Fibroblast of skin of right quadriceps (primary cell): ENCODE measurements at regions not wholly inside any gene's neighbourhood (a gene's known extent, or its start where the extent isn't known, plus 50 kb on each side); places are given as distances from the start of the nearest gene placed in this dataset.

Experiments used
- DNase-seq: peaks from one replicate; pipeline ENCODE4 v3.0.0-alpha.2; 2013

DNA sequence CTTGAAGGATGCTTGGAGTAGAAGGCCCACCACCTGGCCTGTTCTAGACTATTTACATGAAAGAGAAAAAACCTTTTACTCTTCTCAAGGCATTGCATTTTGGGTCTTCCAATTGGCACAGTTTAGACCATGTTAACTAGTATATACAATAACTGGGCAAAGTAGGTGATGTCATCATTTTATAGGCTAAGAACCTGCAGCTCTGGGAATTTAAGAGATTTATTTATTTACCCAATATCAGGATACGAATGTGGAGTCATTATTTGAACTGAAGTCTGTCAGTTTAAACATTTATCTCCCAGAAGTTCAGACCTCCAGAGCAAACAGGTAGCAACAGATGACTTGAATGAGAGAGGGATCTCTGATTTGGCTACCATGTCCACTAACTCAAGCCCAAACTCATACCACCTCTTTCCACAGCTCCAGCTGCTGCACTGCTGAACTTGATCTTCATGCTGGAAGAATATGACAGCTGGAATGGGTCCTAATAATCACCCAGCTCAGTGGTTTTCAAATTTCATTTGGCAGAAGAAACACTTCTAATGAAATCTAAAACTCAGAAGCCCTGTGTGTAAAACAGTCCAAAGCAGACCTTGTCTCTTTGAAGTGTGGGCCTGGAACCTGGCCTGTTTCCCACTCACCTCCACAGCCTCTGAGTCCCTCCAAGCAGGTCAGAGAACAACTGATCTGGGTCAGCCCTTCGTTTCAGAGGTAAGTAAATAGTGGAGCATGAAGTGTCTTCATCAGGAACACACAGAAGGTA, 179.2 kb downstream of the EMP1 start:
- DNase-seq, result no peak

DNA sequence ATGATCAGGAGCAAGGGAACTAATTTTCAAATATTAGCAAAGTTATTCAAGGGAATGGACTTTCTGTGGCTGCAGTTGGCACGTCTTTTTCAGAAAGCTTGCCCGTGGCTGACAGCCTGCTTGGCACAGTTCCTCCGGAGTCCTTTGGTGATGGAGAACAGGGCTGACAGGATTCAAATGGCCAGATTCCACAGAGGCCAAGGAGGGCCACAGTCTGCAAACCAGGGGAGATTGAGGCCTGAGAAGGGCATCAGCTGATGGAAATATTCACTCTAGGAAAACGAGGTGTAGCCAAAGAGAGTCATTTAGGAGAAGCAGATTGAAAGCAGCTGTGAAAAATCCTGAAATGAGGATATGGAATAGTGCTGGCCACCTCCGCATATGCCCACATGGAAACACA, 178.3 kb downstream of the EMP1 start:
- no peak for DNase-seq

DNA sequence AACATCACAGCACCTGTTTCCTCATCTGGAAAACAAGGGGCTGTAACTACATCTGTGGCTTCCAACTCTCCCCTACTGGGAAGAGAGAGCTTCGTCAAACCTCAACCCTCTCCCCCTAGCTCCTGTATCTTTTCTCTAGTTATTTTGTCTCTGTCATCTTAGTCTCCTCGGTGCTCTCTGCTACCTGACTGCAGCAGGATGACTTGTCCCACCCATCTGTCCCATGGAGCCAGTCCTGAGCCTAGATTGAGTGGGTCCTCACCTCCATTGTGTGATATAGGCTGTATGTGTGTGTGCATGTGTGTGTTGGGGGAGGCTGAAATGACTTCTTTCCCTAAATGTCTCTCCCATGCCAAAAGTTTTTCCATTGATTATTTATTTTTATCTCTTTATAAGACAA, 177.3 kb downstream of the EMP1 start:
- DNase-seq, result no peak

DNA sequence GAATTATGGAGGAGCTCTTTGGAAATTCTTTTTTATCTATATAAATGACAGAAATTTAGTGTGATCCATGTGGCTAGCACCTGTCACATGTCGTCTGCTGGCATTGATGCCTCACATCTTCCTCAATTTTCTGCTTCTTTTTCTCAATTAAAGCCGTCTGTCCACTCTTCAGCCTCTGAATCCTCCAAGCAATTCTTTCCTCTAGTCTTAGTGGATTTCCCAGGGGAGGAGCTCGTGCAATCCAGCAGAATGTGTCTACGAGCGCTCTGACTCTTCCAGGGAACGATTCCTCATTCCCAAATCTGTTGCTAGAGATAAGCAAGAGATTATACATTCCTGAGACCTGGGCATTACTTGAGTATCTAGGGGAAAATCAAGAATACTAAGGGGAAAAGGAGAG, 176.6 kb downstream of the EMP1 start:
- no peak for DNase-seq

DNA sequence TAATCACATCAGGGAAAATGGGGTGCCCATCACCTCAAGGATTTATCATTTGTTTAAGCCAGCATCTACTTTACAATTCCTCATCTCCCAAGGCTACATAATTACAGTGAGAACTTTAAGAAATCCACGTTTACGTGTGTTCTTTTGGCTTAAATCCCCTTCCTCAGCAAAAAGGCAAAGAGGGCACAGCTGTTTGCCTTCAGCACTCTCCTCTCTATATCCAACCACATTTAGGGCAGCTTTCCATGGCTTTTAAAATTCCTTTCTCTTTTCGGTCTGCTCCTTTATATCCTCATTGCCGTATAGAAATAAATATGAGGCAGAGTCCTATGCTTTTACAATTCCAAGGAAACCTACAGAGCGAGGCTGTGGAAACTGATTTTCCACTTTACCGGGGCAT, 175.9 kb downstream of the EMP1 start:
- DNase-seq, result no peak

DNA sequence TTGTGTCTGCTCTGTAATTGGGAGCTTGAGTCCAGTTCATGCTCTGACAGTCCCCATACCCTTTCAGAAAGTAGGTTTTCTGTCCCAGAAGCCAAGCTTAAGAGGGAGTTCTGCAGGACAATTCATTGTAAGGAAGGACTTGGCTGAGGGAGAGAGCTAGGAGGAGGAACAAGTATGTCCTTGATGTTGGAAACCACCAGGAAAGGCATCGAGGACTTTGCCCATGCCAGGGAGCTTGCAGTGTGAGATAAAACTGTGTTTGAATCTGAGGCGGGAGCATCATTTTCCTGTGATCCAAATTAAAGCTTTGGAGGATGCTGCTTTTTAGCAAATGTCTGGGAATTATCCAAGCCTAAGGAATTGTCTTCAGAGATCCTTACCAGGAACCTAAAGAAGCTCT, 175.3 kb downstream of the EMP1 start:
- DNase-seq, result no peak

DNA sequence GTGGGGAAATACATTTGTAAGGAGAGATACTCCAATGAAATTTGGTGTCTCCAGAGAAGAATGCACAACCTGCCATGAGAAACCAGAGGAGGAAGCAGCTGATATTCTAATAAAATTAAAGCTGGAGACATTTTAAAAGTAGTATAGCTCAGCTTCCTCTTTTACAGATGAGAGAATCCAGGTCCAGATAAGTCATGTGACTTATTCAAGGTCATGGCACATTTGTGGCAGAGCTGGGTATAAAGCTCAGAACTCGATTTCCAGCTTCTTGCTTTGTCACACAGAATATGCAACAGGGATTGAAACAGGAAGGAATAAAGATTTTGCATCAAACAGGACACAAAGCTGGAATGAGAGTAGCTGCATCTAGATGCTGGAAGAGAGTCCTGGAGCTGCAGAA, 174.8 kb downstream of the EMP1 start:
- no peak for DNase-seq

DNA sequence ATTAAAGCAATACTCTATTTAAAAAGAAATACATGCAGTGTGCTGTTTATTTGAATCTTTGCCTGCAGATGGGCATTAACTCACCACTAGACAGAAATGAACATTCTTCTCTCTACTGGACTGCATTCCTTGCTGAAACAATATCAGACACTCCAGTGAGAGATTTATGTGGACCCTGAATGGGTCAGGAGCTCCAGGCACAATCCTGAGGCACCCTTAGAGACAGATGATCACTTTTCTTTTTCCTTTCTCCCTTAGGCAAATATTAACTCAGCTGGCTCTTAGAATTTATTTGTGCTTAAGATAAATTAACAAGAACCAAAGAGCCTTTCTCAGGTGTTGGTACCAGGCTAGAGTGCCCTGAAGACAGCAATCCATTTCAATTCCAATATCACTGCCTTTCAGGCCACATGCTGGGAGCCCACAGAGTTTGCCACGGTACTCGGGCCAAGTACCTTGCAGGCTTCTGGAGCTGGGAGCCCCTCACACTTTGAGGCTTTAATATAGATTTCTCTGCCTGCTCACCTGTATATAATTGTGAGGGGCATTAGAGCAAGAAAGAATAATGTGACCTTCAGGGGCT, 173.0 kb downstream of the EMP1 start:
- DNase-seq, result no peak

DNA sequence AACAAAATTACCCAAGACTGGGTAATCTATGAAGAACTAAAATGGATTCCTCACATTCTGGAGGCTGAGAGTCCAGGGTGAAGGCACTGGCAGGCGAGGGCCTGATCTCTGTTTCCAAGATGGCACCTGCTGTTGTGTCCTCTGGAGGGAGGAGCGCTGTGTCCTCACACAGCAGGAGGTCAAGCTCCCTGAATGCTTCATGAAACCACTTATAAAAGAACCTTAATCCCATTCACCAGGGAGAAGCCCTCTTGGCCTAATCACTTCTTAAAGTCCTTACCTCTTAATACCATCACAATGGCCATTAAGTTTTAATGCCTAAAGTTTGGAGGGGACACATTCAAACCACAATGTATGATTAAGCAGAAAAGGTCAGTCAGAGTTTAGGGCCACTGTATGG, 172.4 kb downstream of the EMP1 start:
- no peak for DNase-seq

DNA sequence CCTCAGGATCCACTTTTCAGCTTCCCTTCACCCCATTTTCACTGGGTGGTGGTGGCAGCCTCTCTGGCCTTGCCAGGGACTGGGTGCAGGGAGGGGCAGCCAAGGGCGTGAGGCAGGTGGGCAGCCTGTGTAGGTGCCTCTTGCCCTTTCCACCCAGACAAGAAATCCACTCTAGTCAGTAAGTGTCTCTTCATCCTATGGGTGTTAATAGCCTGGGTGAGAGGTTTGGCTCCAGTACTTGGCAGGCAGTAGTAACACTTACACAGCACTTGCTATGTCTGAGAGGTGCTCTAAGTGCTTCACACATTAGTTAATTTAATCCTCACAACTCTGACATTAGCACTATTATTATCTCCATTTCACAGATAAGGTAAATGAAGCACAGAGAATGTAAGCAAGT, 171.9 kb downstream of the EMP1 start:
- DNase-seq, result no peak

DNA sequence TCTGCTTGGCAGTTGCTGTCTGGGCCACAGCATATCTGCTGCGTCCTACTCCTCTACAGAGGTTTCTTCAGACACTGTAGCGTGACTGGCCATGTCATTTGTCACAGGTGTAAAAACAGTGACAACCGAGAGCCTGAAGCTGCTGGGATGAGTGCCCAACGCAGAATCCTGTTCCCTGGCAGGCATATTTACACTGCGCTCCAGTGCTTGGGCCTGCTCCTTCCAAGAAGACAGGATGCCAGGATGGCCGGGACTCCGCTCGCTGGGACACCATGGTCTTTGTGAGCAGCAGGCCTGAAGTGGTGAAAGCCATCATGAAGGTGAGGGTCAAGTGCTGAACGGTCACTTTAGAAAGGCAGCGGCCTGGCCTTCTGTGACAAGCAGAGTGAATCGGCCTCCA, 171.4 kb downstream of the EMP1 start:
- DNase-seq, result no peak

DNA sequence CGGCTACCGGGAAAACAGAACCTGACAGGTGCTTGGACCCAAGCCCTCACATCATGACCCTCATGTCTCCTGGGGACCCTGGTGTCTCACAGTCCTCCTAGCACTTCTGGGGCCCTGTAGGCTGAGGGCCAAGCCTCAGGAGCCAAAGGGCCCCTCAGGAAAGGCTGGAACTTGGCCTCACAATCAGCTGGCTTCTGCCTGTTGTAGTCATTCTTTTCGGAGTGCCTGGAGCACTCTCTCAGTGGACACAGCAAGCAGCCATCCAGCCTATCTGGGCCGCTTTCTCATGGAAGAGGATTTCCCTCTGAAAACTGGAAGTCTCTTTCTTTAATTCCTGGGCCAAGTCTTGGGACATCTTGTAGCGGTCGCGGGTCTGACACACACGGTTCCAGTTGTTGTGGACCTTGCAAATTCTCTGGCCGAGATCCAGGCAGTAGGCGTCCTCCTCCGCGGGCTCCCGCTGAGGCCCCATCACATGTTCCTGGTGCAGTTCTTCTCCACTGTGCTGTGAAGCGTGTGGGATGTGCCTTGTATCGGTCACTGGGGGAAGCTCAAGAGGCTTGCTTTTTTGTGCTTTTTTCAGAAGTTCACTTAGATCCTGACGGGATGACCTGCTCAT, 169.3 kb downstream of the EMP1 start:
- no peak for DNase-seq

DNA sequence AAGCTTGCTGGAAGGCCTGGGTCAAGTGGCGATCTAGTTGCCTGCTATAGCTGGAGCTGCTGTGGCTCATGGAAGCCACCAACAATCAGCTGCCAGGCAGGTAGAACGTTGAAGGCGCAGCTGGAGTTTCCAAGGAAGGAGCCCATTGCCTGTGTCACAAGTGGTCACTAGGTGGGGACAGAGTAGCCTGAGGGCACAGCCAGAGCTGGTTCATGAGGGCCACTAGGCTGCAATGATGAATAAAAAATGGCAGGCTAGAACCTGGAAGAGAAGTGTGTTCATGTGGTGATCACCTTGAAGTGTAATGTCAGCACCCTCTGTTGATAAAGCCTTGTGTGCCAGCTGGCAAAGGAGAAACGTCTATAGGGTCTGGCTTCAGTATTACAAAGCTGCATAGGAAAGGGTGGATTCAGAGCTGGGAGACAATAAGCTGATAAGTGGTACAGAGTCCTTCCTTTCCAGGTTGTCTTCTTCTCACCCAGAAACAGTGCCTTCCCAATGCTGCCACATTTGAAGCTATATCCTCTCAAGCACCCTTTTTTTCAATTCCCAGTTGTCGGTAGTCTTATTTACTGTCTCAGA, 165.8 kb downstream of the EMP1 start:
- peak; percentile 53 for DNase-seq

DNA sequence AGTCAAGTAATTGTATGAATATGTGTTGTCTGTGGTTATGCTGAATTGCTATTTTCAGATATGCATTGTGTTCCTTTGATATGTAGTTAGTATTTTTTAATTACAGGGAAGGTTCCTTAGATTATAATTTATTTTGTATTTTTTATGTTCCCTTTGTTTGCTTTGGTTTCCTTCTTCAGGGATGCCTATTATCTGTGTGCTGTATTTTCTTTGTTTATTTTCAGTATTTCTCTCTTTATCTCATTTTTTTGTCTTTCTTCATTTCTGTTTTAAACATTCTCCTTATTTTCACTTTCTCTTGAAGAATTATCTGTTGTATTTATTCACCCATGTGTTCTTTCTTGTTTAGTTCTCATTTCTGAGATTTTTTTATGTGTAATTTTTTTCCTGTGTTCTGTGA, 163.1 kb downstream of the EMP1 start:
- DNase-seq, result no peak

DNA sequence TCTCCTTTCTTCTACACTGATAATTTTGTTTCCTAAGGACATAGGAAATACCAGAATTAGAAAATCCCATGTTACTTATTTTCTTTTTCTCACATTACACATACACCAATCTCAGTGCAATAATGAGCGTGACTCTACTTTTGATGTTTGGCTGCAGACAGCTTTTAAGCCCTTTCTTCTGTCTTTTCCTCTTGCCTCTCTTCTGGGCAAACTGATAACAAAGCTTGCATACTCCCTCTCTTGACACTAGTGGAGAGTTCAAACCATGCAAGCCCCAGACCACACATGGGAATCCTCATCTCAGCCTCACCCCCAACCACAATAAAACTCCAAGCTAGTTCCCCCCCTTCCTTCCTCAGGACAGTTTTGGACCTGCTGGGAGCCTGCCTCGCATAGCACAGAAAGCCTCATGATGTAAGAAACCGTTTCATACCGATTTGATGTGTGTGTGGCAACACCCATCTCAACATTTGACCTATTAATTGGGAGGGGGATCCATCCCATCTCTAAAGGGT, 161.9 kb downstream of the EMP1 start:
- no peak for DNase-seq

DNA sequence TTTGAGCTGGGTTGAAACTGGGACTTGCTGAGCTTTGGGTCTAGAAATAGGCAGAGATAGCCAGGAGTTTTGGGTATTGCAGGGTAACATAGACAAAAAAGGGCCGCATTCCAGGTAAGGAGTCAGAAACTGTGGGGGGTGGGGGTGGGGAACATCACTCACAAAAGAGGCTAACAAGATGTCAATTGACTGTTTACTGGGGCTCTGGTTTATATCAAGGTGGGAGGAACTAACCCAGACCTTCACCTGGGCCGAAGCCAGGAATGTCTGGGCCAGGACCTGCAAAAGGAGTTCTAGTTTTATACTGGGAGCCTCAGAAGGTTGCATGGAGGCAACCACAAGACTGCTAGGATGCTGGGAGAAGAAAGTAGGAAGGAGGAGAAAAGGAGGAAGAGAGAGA, 154.4 kb downstream of the EMP1 start:
- no peak for DNase-seq

DNA sequence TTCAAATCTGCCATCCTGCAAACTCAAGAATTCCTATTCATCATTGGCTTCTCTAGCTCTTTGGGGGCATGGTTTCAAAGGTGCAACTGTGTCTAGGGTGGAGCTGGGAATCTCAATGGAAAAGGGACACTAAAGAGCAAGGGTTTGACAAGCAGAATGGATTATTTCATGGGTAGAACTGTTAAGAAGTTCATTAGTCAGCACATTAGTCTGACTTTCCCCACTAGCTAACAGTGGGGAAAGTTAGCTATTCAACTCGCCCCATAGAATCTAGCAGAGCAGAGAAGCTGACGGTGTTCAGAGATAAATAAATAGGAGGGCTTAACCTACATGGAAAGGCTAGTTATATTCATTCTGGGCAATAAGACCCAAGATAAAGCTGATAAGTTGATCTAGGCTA, 153.9 kb downstream of the EMP1 start:
- DNase-seq, result no peak

DNA sequence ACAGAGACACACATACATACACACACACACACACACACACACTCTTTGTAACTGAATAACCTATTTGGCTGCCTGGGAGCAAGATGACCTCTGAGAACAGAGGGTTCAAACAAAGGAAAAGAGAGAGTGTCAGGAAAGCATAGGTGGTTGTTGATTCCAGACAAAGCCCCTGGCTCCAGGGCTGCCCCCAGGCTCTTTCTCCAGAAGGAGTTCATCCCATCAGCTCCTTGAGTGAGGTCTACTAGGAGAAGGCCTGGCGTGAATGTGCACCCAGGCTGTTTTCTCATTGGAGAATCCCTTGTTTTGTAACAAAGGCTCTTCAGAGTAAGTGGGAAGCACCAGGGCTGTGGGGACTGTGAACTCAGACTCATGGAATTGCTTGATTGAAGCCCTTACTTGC, 151.9 kb downstream of the EMP1 start:
- DNase-seq, result no peak

DNA sequence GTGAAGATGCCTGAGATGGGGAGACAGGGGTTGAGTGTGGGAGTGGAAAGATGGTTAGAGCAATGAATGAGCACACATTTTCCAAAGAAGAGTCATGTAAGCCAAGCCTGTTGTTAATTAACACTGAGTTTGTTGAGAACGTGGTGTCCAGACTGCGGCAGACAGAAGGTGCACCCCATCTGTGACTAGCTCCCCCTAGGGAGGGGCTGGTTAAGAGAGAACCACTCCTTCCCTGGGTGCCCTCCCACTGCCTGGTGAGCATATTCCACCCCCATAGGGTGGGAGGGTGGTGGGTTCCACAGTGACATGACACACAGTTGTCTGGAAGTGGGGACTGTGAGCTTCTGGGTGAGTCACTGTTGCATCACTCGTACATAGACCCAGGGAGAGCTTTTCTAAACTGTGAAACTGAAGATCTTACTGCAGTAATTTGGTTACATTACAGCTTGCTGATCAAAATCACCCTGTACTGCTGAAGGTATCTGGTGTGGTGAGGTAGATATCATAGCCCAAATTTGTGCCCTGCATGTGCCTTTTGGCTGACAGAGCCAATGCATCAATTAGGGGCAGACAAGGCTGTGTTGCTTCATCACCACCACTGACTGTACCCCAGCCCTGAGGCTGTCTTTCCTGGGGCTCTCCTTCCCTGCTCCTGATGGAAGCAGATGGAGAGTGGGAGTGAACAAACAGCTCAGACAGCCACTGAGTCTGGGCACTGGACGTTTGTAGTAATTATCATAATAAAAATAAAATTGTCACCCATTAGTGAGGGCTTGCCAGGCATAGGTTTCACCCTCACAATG, 150.9 kb downstream of the EMP1 start:
- DNase-seq, result peak; percentile 97

DNA sequence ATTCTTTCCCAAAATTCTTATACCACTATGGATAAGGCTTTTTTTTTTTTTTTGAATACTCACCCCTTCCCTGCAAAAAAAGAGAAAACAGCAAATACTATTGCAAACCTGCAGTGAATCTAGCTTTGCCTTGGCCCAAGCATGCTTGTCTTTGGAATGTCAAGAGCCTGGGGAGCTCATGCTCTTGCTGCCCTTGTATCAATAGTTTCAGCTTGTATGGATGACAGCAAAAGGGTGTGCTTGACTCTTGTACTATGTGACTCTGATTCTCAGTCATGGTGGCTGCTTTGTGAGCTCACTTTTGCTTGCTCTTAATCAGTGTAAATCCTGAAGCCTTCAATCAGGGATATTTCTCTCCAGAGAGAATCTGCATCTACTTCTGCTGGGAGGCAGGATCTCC, 149.2 kb downstream of the EMP1 start:
- DNase-seq, result no peak

DNA sequence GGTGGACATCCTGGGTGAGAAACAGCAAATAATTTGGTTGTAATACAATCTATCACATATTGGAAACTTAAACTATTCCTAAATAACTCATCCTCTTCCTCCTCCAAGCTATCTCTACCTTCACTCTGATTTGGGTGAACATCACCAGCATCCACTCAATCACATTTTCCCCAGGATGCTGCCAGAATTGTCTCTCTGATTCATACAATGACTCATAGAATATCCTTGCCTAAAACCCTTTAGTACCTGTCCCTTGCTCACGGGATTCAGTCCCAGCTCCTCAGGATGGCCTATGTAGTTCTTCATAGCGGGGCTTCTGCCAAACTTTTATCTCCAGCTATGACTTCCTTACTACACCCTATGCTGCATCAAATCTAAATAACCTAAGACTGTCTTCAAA, 146.8 kb downstream of the EMP1 start:
- DNase-seq, result peak; percentile 28

DNA sequence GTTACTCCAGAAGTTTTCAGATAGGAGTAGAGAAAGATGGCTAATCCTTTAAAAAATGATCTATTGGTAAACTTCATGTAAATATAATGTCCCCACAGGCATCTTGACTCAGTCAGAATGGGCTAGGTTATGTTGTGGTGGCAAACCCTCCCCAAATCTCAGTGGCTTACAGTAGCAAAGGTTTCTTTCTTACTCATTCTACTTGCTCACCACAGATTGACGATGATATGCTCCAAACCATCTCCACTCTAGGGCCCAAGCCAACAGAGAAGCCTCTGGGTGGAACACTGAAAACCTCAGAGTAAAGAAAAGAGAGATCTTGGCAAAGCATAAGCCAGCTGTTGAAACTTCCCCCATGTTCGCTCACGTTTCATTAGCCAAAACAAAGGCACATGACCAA, 146.4 kb downstream of the EMP1 start:
- DNase-seq, result peak; percentile 48

DNA sequence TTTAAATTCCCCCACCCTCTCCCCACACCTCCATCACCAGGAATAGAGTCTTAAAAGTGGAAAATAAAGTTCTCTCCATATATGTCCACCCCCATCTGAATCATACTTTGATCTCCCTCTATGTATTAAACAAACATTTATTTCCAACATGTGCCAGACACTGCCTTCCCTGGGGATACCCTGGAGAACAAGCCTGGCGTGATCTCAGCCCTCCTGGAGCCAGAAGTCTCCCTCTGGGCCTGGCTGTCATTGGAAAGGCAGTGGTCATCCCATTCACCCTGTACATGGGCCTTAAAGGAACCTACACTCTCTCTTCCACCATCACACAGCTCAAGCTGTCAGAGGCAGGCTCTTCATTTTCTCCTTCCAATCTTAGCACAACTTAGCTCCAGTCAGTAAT, 143.6 kb downstream of the EMP1 start:
- peak; percentile 38 for DNase-seq
